Liver (tissue), 8 donors: ENCODE measurements at regions not wholly inside any gene's neighbourhood (a gene's known extent, or its start where the extent isn't known, plus 50 kb on each side); places are given as distances from the start of the nearest gene placed in this dataset.

Experiments used
- DNase-seq: peaks from one replicate; pipeline ENCODE4 v3.0.0-alpha.2; 2017; ENCODE audit warnings: low spot score
- H3K27ac ChIP-seq, 2 donors: one replicate each; pipeline ENCODE4 v1.7.0; 2013; ENCODE audit warnings: inconsistent platforms in 2 of 2, low read length in 2 of 2, control low read depth in 1 of 2, low read depth in 1 of 2, mild to moderate bottlenecking in 1 of 2
- H3K27me3 ChIP-seq, 4 donors: one replicate each; pipeline versions ENCODE4 v1.6.1 to v1.7.0; 2013; ENCODE audit warnings: low read length in 3 of 4, inconsistent platforms in 1 of 4, mild to moderate bottlenecking in 1 of 4, moderate library complexity in 1 of 4; ENCODE audit not compliant: control insufficient read depth in 4 of 4, insufficient read depth in 4 of 4
- H3K36me3 ChIP-seq, 4 donors: one replicate each; pipeline versions ENCODE4 v1.6.1 to v1.7.0; 2013; ENCODE audit warnings: low read length in 3 of 4, mild to moderate bottlenecking in 3 of 4, low read depth in 1 of 4, moderate library complexity in 1 of 4; ENCODE audit not compliant: control insufficient read depth in 4 of 4, insufficient read depth in 3 of 4
- H3K4me1 ChIP-seq, 4 donors: one replicate each; pipeline versions ENCODE4 v1.6.1 to v1.7.0; 2013; ENCODE audit warnings: low read length in 3 of 4, mild to moderate bottlenecking in 3 of 4, moderate library complexity in 1 of 4; ENCODE audit not compliant: control insufficient read depth in 4 of 4, insufficient read depth in 4 of 4
- H3K4me3 ChIP-seq, 3 donors: one replicate each; pipeline versions ENCODE4 v1.6.1 to v1.7.0; 2013; ENCODE audit warnings: low read length in 3 of 3, control low read depth in 1 of 3, low read depth in 1 of 3, mild to moderate bottlenecking in 1 of 3
- H3K9ac ChIP-seq, 2 donors: one replicate each; pipeline ENCODE4 v1.7.0; 2013; ENCODE audit warnings: low read length in 2 of 2, mild to moderate bottlenecking in 2 of 2, moderate library complexity in 2 of 2, control low read depth in 1 of 2, low read depth in 1 of 2
- H3K9me3 ChIP-seq, 4 donors: one replicate each; pipeline versions ENCODE4 v1.6.1 to v1.7.0; 2013; ENCODE audit warnings: low read length in 3 of 4; ENCODE audit not compliant: control insufficient read depth in 4 of 4
- EGR1 ChIP-seq, 2 donors: IDR thresholded peaks; 2 replicates each; pipeline ENCODE4 v1.6.1; 2016 to 2018; ENCODE audit warnings: antibody characterized with exemption in 2 of 2, low read depth in 2 of 2
- FOXA1 ChIP-seq: IDR thresholded peaks from 2 replicates; pipeline ENCODE4 v1.6.1; 2016; ENCODE audit warnings: antibody characterized with exemption
- FOXA2 ChIP-seq: IDR thresholded peaks from 2 replicates; pipeline ENCODE4 v1.6.1; 2016; ENCODE audit warnings: antibody characterized with exemption
- GABPA ChIP-seq, 2 donors: IDR thresholded peaks in 1 of 2; conservative IDR thresholded peaks in 1 of 2; 2 replicates each; pipeline ENCODE4 v1.6.1; 2016; ENCODE audit warnings: antibody characterized with exemption in 2 of 2, mild to moderate bottlenecking in 1 of 2, moderate library complexity in 1 of 2
- HNF4A ChIP-seq, 2 donors: conservative IDR thresholded peaks; 2 replicates each; pipeline ENCODE4 v1.6.1; 2016; ENCODE audit warnings: antibody characterized with exemption in 2 of 2, mild to moderate bottlenecking in 2 of 2
- HNF4G ChIP-seq: IDR thresholded peaks from 2 replicates; pipeline ENCODE4 v1.6.1; 2016; ENCODE audit warnings: antibody characterized with exemption
- JUND ChIP-seq, 2 donors: IDR thresholded peaks; 2 replicates each; pipeline ENCODE4 v1.6.1; 2016; ENCODE audit warnings: antibody characterized with exemption in 2 of 2
- NR2F2 ChIP-seq: IDR thresholded peaks from 2 replicates; pipeline ENCODE4 v1.6.1; 2016; ENCODE audit warnings: antibody characterized with exemption
- RAD21 ChIP-seq, 2 donors: IDR thresholded peaks; 2 replicates each; pipeline ENCODE4 v1.6.1; 2016; ENCODE audit warnings: antibody characterized with exemption in 2 of 2, mild to moderate bottlenecking in 2 of 2
- SP1 ChIP-seq: IDR thresholded peaks from 2 replicates; pipeline ENCODE4 v1.6.1; 2018; ENCODE audit warnings: antibody characterized with exemption, mild to moderate bottlenecking
- TAF1 ChIP-seq: conservative IDR thresholded peaks from 2 replicates; pipeline ENCODE4 v1.6.1; 2016; ENCODE audit warnings: antibody characterized with exemption, mild to moderate bottlenecking
- YY1 ChIP-seq: IDR thresholded peaks from 2 replicates; pipeline ENCODE4 v1.6.1; 2016; ENCODE audit warnings: antibody characterized with exemption, mild to moderate bottlenecking
- WGBS: extraction: QIAGEN DNeasy Blood & Tissue Kit; methylation state at CpG from one replicate; pipeline ENCODE4 v1.1.7; 2013; 5-methylcytosine and 5-hydroxymethylcytosine counted together
- TF ChIP-seq, protein P1 (sequence below): IDR thresholded peaks from 2 replicates; pipeline ENCODE4 v1.6.1; 2016; ENCODE audit warnings: antibody characterized with exemption, mild to moderate bottlenecking
- TF ChIP-seq, protein P2 (sequence below): IDR thresholded peaks from 2 replicates; pipeline ENCODE4 v1.6.1; 2016; ENCODE audit warnings: antibody characterized with exemption
- TF ChIP-seq, protein P3 (sequence below): fragments of 150-350 bp; IDR thresholded peaks from 2 replicates; pipeline ENCODE4 v1.5.1; 2017; ENCODE audit warnings: improper control_type of control experiment, low read depth, low read length; ENCODE audit not compliant: missing input control
- TF ChIP-seq, protein P4 (sequence below): IDR thresholded peaks from 2 replicates; pipeline ENCODE4 v1.6.1; 2016; ENCODE audit warnings: antibody characterized with exemption
- donor health status: healthy.
- donor health status: healthy.
- donor health status: healthy.
- donor health status: healthy.
- donor health status: healthy.

DNA sequence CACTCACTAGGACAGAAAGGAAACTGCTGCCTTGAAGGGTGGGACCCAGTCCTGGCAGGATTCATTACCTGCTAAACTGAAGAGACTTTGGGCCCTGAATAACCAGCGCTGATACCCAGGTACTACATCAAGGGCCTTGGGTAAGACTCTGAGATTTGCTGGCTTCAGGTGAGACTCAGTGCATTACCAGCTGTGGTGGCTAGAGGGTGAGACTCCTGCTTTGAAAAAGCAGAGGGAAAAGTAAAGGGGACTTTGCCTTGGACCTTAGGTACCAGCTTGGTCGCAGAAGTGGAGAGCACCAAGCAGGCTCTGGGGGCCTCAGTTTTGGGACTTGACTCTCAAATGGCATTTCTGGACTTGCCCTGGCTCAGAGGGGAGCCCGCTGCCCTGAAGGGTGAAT, 673.3 kb downstream of the NXPH1 start:
- H3K27me3 ChIP-seq, result no peaks in the 10 kb centered on the region
- no peaks in the 10 kb centered on the region for H3K4me1 ChIP-seq
- H3K36me3 ChIP-seq, result no peaks in the 10 kb centered on the region
- no peak for DNase-seq
- WGBS, result 88% methylated on average over 3 of the region's 3 CpGs
- H3K4me3 ChIP-seq, result no peak overlapping the region
- no peak overlapping the region for H3K9ac ChIP-seq
- H3K9me3 ChIP-seq, result peaks cover 0 to 3% (median 0%) of the 10 kb centered on the region in 4 donors
- H3K27ac ChIP-seq, result no peak overlapping the region
- no peak for TF ChIP-seq TAF1
- TF ChIP-seq JUND (IDR thresholded peaks at IDR 0.05), result no peak
- TF ChIP-seq, protein P1, sequence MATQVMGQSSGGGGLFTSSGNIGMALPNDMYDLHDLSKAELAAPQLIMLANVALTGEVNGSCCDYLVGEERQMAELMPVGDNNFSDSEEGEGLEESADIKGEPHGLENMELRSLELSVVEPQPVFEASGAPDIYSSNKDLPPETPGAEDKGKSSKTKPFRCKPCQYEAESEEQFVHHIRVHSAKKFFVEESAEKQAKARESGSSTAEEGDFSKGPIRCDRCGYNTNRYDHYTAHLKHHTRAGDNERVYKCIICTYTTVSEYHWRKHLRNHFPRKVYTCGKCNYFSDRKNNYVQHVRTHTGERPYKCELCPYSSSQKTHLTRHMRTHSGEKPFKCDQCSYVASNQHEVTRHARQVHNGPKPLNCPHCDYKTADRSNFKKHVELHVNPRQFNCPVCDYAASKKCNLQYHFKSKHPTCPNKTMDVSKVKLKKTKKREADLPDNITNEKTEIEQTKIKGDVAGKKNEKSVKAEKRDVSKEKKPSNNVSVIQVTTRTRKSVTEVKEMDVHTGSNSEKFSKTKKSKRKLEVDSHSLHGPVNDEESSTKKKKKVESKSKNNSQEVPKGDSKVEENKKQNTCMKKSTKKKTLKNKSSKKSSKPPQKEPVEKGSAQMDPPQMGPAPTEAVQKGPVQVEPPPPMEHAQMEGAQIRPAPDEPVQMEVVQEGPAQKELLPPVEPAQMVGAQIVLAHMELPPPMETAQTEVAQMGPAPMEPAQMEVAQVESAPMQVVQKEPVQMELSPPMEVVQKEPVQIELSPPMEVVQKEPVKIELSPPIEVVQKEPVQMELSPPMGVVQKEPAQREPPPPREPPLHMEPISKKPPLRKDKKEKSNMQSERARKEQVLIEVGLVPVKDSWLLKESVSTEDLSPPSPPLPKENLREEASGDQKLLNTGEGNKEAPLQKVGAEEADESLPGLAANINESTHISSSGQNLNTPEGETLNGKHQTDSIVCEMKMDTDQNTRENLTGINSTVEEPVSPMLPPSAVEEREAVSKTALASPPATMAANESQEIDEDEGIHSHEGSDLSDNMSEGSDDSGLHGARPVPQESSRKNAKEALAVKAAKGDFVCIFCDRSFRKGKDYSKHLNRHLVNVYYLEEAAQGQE, result no peak
- no peak for TF ChIP-seq YY1
- no peak for TF ChIP-seq NR2F2
- TF ChIP-seq HNF4A (conservative IDR thresholded peaks at IDR 0.05), result no peak
- no peak for TF ChIP-seq FOXA1
- TF ChIP-seq HNF4G, result no peak
- TF ChIP-seq, protein P2, sequence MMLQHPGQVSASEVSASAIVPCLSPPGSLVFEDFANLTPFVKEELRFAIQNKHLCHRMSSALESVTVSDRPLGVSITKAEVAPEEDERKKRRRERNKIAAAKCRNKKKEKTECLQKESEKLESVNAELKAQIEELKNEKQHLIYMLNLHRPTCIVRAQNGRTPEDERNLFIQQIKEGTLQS, result no peak
- TF ChIP-seq SP1, result no peak
- TF ChIP-seq, protein P3, sequence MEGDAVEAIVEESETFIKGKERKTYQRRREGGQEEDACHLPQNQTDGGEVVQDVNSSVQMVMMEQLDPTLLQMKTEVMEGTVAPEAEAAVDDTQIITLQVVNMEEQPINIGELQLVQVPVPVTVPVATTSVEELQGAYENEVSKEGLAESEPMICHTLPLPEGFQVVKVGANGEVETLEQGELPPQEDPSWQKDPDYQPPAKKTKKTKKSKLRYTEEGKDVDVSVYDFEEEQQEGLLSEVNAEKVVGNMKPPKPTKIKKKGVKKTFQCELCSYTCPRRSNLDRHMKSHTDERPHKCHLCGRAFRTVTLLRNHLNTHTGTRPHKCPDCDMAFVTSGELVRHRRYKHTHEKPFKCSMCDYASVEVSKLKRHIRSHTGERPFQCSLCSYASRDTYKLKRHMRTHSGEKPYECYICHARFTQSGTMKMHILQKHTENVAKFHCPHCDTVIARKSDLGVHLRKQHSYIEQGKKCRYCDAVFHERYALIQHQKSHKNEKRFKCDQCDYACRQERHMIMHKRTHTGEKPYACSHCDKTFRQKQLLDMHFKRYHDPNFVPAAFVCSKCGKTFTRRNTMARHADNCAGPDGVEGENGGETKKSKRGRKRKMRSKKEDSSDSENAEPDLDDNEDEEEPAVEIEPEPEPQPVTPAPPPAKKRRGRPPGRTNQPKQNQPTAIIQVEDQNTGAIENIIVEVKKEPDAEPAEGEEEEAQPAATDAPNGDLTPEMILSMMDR, result no peak
- TF ChIP-seq, protein P4, sequence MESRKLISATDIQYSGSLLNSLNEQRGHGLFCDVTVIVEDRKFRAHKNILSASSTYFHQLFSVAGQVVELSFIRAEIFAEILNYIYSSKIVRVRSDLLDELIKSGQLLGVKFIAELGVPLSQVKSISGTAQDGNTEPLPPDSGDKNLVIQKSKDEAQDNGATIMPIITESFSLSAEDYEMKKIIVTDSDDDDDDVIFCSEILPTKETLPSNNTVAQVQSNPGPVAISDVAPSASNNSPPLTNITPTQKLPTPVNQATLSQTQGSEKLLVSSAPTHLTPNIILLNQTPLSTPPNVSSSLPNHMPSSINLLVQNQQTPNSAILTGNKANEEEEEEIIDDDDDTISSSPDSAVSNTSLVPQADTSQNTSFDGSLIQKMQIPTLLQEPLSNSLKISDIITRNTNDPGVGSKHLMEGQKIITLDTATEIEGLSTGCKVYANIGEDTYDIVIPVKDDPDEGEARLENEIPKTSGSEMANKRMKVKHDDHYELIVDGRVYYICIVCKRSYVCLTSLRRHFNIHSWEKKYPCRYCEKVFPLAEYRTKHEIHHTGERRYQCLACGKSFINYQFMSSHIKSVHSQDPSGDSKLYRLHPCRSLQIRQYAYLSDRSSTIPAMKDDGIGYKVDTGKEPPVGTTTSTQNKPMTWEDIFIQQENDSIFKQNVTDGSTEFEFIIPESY, result no peak

DNA sequence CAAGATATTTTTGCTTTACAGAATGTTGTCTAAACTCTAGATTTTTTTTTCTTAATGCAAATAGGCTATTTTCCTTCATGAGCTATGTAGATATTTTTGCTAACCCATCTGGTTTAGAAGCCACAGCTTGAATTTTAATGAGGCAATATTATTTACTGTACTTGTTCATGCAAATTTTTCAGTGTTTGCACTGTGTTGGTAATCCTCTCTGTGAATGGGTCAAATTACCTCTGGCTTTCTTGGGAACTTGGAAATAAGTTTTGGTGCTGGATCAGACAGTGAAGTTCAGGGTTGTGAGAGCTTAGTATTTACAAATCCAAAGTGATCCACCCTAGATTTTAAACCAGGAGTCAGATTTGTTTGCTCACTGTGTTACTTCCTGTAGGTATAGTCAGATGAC, 686.9 kb downstream of the NXPH1 start:
- no peak overlapping the region for H3K9ac ChIP-seq
- no peaks in the 10 kb centered on the region for H3K36me3 ChIP-seq
- H3K4me3 ChIP-seq, result no peak overlapping the region
- no peaks in the 10 kb centered on the region for H3K4me1 ChIP-seq
- peaks cover 0 to 3% (median 0%) of the 10 kb centered on the region in 4 donors for H3K27me3 ChIP-seq
- H3K9me3 ChIP-seq, result no peaks in the 10 kb centered on the region
- no peak for DNase-seq
- no peak overlapping the region for H3K27ac ChIP-seq
- no peak for TF ChIP-seq TAF1
- TF ChIP-seq YY1, result no peak
- TF ChIP-seq, protein P1, result no peak
- TF ChIP-seq FOXA2, result no peak
- no peak for TF ChIP-seq EGR1 (IDR thresholded peaks at IDR 0.05; ENCODE audit: low read depth in 2 of 2)
- no peak for TF ChIP-seq HNF4G
- TF ChIP-seq, protein P3, result no peak
- no peak for TF ChIP-seq SP1
- TF ChIP-seq NR2F2, result no peak
- TF ChIP-seq, protein P2, result no peak
- no peak for TF ChIP-seq FOXA1
- no peak for TF ChIP-seq RAD21 (IDR thresholded peaks at IDR 0.05)
- no peak for TF ChIP-seq GABPA (IDR thresholded peaks at IDR 0.05 in 1 of 2, conservative IDR thresholded peaks at IDR 0.05 in 1 of 2)
- TF ChIP-seq HNF4A (conservative IDR thresholded peaks at IDR 0.05), result no peak
